Peyer's patch (tissue), 4 donors: ENCODE measurements at regions not wholly inside any gene's neighbourhood (a gene's known extent, or its start where the extent isn't known, plus 50 kb on each side); places are given as distances from the start of the nearest gene placed in this dataset.

Experiments used
- POLR2A ChIP-seq, 2 donors: fragments of 450-650 bp; IDR thresholded peaks; one replicate each; pipeline ENCODE4 v1.5.1; 2017; ENCODE audit warnings: antibody characterized with exemption in 2 of 2, mild to moderate bottlenecking in 2 of 2, moderate library complexity in 2 of 2
- TF ChIP-seq, protein P1 (sequence below), 6 experiments: fragments of 450-650 bp in 4 of 6; fragments of 200-600 bp in 2 of 6; sonication (generic) in 1 of 6; IDR thresholded peaks; one replicate each; pipeline ENCODE4 v1.5.1; 2017 to 2019; ENCODE audit warnings: antibody characterized with exemption in 6 of 6, mild to moderate bottlenecking in 3 of 6, moderate library complexity in 1 of 6

DNA sequence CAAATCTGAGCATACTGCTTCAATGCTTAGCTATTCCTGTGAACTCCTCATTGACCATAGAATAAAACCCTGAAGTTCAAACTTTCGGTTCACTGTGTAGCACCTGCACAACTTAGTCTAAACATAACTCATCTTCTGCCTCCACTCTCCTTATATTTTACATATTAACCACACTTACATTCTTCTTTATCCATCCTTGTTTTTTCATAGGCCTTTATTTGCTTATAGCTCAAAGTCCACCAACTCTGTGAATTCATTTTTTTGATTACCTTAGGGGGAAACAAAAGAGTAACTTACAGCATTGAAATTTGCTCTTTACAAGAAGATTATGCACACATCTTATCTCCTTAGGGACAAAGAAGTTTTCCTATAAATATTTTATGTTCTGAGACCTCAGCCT lies 521.6 kb upstream of the FAT3 start:
- no peak for TF ChIP-seq POLR2A (IDR thresholded peaks at IDR 0.05)
- TF ChIP-seq, protein P1, sequence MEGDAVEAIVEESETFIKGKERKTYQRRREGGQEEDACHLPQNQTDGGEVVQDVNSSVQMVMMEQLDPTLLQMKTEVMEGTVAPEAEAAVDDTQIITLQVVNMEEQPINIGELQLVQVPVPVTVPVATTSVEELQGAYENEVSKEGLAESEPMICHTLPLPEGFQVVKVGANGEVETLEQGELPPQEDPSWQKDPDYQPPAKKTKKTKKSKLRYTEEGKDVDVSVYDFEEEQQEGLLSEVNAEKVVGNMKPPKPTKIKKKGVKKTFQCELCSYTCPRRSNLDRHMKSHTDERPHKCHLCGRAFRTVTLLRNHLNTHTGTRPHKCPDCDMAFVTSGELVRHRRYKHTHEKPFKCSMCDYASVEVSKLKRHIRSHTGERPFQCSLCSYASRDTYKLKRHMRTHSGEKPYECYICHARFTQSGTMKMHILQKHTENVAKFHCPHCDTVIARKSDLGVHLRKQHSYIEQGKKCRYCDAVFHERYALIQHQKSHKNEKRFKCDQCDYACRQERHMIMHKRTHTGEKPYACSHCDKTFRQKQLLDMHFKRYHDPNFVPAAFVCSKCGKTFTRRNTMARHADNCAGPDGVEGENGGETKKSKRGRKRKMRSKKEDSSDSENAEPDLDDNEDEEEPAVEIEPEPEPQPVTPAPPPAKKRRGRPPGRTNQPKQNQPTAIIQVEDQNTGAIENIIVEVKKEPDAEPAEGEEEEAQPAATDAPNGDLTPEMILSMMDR (IDR thresholded peaks at IDR 0.05), result no peak
